KMS-11 (cell line): ENCODE measurements at regions not wholly inside any gene's neighbourhood (a gene's known extent, or its start where the extent isn't known, plus 50 kb on each side); places are given as distances from the start of the nearest gene placed in this dataset.
"Not testable (repeated sequence)": the region's sequence is repeated elsewhere in the genome, so short reads cannot be mapped to it uniquely, and the experiment has no call there.

Experiments
- H2AFZ ChIP-seq: fragments of 200-600 bp; sonication (generic); 2 replicates; pipeline ENCODE4 v1.6.1; 2016; ENCODE audit warnings: antibody characterized with exemption, mixed run types, low read depth
- H3K27ac ChIP-seq: fragments of 200-600 bp; sonication (generic); 2 replicates; pipeline ENCODE4 v1.6.1; 2016; ENCODE audit warnings: mild to moderate bottlenecking, mixed run types
- H3K27me3 ChIP-seq: fragments of 200-600 bp; sonication (generic); 2 replicates; pipeline ENCODE4 v1.6.1; 2017; ENCODE audit warnings: mild to moderate bottlenecking, low read depth, mixed run types, moderate library complexity; ENCODE audit not compliant: insufficient read depth
- H3K36me3 ChIP-seq: fragments of 200-600 bp; sonication (generic); 2 replicates; pipeline ENCODE4 v1.6.1; 2017; ENCODE audit warnings: mild to moderate bottlenecking, mixed run types; ENCODE audit not compliant: insufficient read depth
- H3K4me1 ChIP-seq: fragments of 200-600 bp; sonication (generic); 2 replicates; pipeline ENCODE4 v1.6.1; 2016; ENCODE audit warnings: mild to moderate bottlenecking, low read depth, mixed run types; ENCODE audit not compliant: poor library complexity, severe bottlenecking
- H3K4me2 ChIP-seq: fragments of 200-600 bp; sonication (generic); 2 replicates; pipeline ENCODE4 v1.7.0; 2016; ENCODE audit warnings: mild to moderate bottlenecking, mixed run types
- H3K4me3 ChIP-seq: fragments of 200-600 bp; sonication (generic); IDR thresholded peaks from 2 replicates; pipeline ENCODE4 v1.6.1; 2017; ENCODE audit warnings: low read depth, low read length, mixed read lengths; ENCODE audit not compliant: insufficient read depth
- H3K79me2 ChIP-seq: fragments of 200-600 bp; sonication (generic); 2 replicates; pipeline ENCODE4 v1.6.1; 2016; ENCODE audit warnings: low read depth, mixed run types; ENCODE audit not compliant: insufficient read depth
- H3K9ac ChIP-seq: fragments of 200-600 bp; sonication (generic); 2 replicates; pipeline ENCODE4 v1.6.1; 2016; ENCODE audit warnings: mild to moderate bottlenecking, mixed run types
- H4K20me1 ChIP-seq: fragments of 200-600 bp; sonication (generic); 2 replicates; pipeline ENCODE4 v1.6.1; 2016; ENCODE audit warnings: mild to moderate bottlenecking, mixed run types; ENCODE audit not compliant: insufficient read depth
- CTCF ChIP-seq: fragments of 200-600 bp; sonication (generic); conservative IDR thresholded peaks from 2 replicates; pipeline ENCODE4 v1.6.1; 2017; ENCODE audit warnings: low read depth, mild to moderate bottlenecking, antibody characterized with exemption, low read length, moderate library complexity, mixed read lengths

GRCh38 chr10:65110009-65110408, 1588.8 kb downstream of the REEP3 start:
- Histone ChIP-seq H4K20me1 (no peaks in the 10 kb centered on the region), H2AFZ (no peak overlapping the region), H3K4me3 (no peak overlapping the region), H3K27me3 (no peaks in the 10 kb centered on the region), H3K4me2 (no peak overlapping the region), H3K4me1 (no peaks in the 10 kb centered on the region), H3K79me2 (no peaks in the 10 kb centered on the region), H3K9ac (no peak overlapping the region), H3K27ac (no peak overlapping the region), H3K36me3 (no peaks in the 10 kb centered on the region)
- TF ChIP-seq CTCF: no peak

GRCh38 chr10:65111059-65111458, 1589.9 kb downstream of the REEP3 start:
- not testable (repeated sequence) for H3K79me2 ChIP-seq, H3K27me3 ChIP-seq, H2AFZ ChIP-seq, H4K20me1 ChIP-seq, H3K36me3 ChIP-seq, H3K4me3 ChIP-seq, H3K27ac ChIP-seq, H3K4me2 ChIP-seq, H3K9ac ChIP-seq, H3K4me1 ChIP-seq

DNA sequence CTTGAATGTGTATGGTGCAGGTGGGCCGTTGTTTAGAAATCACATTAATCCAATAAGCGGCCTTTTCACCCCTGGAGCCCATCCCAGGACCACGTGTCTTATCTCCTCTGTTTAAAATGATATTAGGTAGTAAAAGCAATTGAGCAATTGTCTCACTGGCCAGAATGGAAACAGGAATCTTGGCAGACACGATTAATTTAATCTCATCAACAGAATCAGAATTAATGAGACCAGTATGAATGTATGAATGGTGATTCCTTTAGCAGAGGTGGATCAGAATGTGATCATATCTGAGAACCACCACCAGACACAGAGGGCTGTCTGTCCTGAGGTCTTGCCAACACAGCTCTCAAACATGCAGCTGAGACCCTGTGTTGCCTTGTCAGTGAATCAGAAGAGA, 1591.4 kb downstream of the REEP3 start:
- Histone ChIP-seq H4K20me1 (no peaks in the 10 kb centered on the region), H3K4me2 (no peak overlapping the region), H3K36me3 (no peaks in the 10 kb centered on the region), H3K4me3 (no peak overlapping the region), H3K79me2 (no peaks in the 10 kb centered on the region), H3K9ac (no peak overlapping the region), H3K4me1 (no peaks in the 10 kb centered on the region), H3K27ac (no peak overlapping the region), H3K27me3 (no peaks in the 10 kb centered on the region), H2AFZ (no peak overlapping the region)
- TF ChIP-seq CTCF: no peak

- H3K27me3 ChIP-seq: no peaks in the 10 kb centered on the region
- H3K4me3 ChIP-seq: no peak overlapping the region
- H3K36me3 ChIP-seq: no peaks in the 10 kb centered on the region
- no peaks in the 10 kb centered on the region for H3K79me2 ChIP-seq
- no peaks in the 10 kb centered on the region for H3K4me1 ChIP-seq
- no peak overlapping the region for H3K27ac ChIP-seq
- no peak for TF ChIP-seq CTCF
- H3K9ac ChIP-seq: no peak overlapping the region
- H4K20me1 ChIP-seq: no peaks in the 10 kb centered on the region
- H3K4me2 ChIP-seq: no peak overlapping the region
- H2AFZ ChIP-seq: no peak overlapping the region
Observed at GRCh38 chr10:65123120-65123519, 1601.9 kb downstream of the REEP3 start.

DNA sequence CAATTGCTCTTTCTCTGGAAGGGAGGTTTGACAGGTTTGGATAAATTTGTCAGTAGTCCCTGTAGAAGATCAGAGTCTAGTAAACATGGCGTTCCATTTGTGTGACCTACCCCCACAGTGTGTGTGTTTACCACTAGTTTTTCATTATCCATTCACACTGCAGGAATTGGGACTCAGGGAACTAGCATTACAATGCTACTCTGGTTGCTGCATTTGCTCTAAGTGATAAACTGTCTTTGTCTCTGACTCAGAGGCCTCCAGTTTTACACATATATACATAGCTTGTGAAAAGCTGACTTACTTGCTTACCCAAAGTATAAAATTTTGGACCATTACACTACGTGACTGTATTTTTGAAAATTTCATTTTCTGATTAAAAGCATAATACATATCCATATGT, 1604.0 kb downstream of the REEP3 start:
- H3K4me1 ChIP-seq: no peaks in the 10 kb centered on the region
- no peak overlapping the region for H3K27ac ChIP-seq
- no peak overlapping the region for H3K9ac ChIP-seq
- H2AFZ ChIP-seq: no peak overlapping the region
- H3K79me2 ChIP-seq: no peaks in the 10 kb centered on the region
- H4K20me1 ChIP-seq: no peaks in the 10 kb centered on the region
- TF ChIP-seq CTCF: no peak
- H3K36me3 ChIP-seq: no peaks in the 10 kb centered on the region
- H3K27me3 ChIP-seq: no peaks in the 10 kb centered on the region
- H3K4me3 ChIP-seq: no peak overlapping the region
- H3K4me2 ChIP-seq: no peak overlapping the region
